ENCODE measurements at regions not wholly inside any gene's neighbourhood (a gene's known extent, or its start where the extent isn't known, plus 50 kb on each side); places are given as distances from the start of the nearest gene placed in this dataset.

GRCh38 chr10:121131014-121131413, 279.9 kb downstream of the WDR11 start:
- Histone ChIP-seq H4K20me1 (ENCODE audit: insufficient read depth) (no peaks in the 10 kb centered on the region), H3K9me3 (no peaks in the 10 kb centered on the region), H3K27me3 (ENCODE audit: insufficient read depth) (no peaks in the 10 kb centered on the region), H3K4me2 (no peak overlapping the region), H3K4me3 (ENCODE audit: low read depth in 2 of 2, low read length in 1 of 2) (no peak overlapping the region), H3F3A (replicated peaks; ENCODE audit: insufficient read depth) (no peaks in the 10 kb centered on the region), H3K79me2 (ENCODE audit: insufficient read depth) (no peaks in the 10 kb centered on the region), H3K27ac (ENCODE audit: low read depth in 2 of 2, low read length in 1 of 2) (no peak overlapping the region), H3K9me2 (no peaks in the 10 kb centered on the region), H2AFZ (ENCODE audit: low read depth) (no peak overlapping the region), H3K9ac (no peak overlapping the region), H3K4me1 (ENCODE audit: control insufficient read depth in 1 of 2, insufficient read depth in 2 of 2, low read depth in 1 of 2, low read length in 1 of 2) (no peaks in the 10 kb centered on the region), H3K36me3 (replicated peaks in 1 of 2; ENCODE audit: control insufficient read depth in 1 of 2, insufficient read depth in 2 of 2, low read length in 1 of 2) (no peaks in the 10 kb centered on the region)
- ChIA-PET CTCF (interaction anchor here (1.1 to 1.2 kb wide), 3 partner anchors 27 to 478 kb away, joined by 3 to 4 read pairs (median 3); no protein-coding TSS in a partner anchor), POLR2A (no interaction called here)
- WGBS (ENCODE audit: low lambda C conversion rate): 21% methylated on average over 5 of the region's 5 CpGs
- TF ChIP-seq MEF2A (IDR thresholded peaks at IDR 0.05; ENCODE audit: borderline replicate concordance, low read depth): no peak
- TF ChIP-seq NRF1 (IDR thresholded peaks at IDR 0.05; ENCODE audit: low read depth, low read length): no peak
- no peak for TF ChIP-seq NFIC (IDR thresholded peaks at IDR 0.05; ENCODE audit: borderline replicate concordance)
- no peak for TF ChIP-seq RCOR1 (IDR thresholded peaks at IDR 0.05; ENCODE audit: low read length)
- TF ChIP-seq CHD2 (IDR thresholded peaks at IDR 0.05; ENCODE audit: low read length, partially characterized antibody): no peak
- TF ChIP-seq, protein P1, sequence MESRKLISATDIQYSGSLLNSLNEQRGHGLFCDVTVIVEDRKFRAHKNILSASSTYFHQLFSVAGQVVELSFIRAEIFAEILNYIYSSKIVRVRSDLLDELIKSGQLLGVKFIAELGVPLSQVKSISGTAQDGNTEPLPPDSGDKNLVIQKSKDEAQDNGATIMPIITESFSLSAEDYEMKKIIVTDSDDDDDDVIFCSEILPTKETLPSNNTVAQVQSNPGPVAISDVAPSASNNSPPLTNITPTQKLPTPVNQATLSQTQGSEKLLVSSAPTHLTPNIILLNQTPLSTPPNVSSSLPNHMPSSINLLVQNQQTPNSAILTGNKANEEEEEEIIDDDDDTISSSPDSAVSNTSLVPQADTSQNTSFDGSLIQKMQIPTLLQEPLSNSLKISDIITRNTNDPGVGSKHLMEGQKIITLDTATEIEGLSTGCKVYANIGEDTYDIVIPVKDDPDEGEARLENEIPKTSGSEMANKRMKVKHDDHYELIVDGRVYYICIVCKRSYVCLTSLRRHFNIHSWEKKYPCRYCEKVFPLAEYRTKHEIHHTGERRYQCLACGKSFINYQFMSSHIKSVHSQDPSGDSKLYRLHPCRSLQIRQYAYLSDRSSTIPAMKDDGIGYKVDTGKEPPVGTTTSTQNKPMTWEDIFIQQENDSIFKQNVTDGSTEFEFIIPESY (IDR thresholded peaks at IDR 0.05; ENCODE audit: borderline replicate concordance, low read depth): no peak
- no peak for TF ChIP-seq EZH2phosphoT487 (IDR thresholded peaks at IDR 0.05; ENCODE audit: borderline replicate concordance, low read depth)
- no peak for TF ChIP-seq YY1 (IDR thresholded peaks at IDR 0.05; ENCODE audit: low read depth)
- TF ChIP-seq JUND (IDR thresholded peaks at IDR 0.05): no peak
- no peak for TF ChIP-seq EP300 (IDR thresholded peaks at IDR 0.05; ENCODE audit: borderline replicate concordance in 1 of 2, low read depth in 1 of 2, low read length in 1 of 2)
- no peak for TF ChIP-seq POLR2AphosphoS5 (IDR thresholded peaks at IDR 0.05; ENCODE audit: low read depth, low read length)
- no peak for TF ChIP-seq ELF1 (IDR thresholded peaks at IDR 0.05)
- TF ChIP-seq RFX5 (IDR thresholded peaks at IDR 0.05; ENCODE audit: low read length): no peak
- no peak for DNase-seq

DNA sequence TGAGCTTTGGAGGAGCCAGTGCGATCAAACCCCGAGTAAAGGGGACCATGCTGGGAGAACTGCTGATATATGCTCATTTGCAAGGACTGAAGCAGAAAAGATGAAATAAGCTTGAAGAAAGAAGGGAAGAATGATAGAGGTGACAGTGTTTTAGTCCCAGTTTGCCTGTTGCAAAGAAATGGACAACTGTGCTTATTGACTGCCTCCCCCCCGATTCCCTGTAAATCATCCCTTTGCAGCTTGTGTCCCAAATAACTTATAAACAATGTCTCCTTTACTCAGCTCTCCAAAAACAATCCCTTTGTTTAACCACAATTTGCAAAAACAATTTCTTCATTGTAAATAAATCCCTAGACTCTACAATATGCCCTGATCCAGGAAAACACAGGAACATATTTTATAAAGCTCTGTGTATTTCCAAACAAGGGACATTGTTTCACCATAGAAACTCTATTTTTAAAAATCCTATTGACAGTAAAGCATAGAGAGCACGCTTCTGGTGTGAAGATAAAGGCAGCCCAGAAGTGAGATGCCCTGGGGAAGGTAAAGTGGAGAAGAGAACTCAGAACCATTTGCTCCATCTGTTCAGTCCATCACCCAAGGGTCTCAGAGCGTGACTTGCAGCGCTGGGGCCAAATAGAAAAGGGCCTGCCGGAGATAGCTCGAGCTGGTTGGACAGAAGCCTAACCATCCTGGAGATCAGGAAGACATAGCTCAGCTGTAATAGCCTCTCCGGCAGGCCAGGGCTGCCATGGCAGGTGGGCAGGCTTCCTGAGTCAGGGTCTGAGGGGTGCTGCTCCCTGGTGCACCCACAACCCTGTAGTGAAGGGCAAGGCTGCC, 280.5 kb downstream of the WDR11 start:
- no peaks in the 10 kb centered on the region for H3K36me3 ChIP-seq (replicated peaks in 1 of 2; ENCODE audit: control insufficient read depth in 1 of 2, insufficient read depth in 2 of 2, low read length in 1 of 2)
- no peaks in the 10 kb centered on the region for H3K27me3 ChIP-seq (ENCODE audit: insufficient read depth)
- H3K79me2 ChIP-seq (ENCODE audit: insufficient read depth): no peaks in the 10 kb centered on the region
- no peaks in the 10 kb centered on the region; the same call in 1 of the 2 replicates for H3K9me3 ChIP-seq
- H3K4me3 ChIP-seq (ENCODE audit: low read depth in 2 of 2, low read length in 1 of 2): no peak overlapping the region
- 14% methylated on average over 9 of the region's 9 CpGs for WGBS (ENCODE audit: low lambda C conversion rate)
- H3K27ac ChIP-seq (ENCODE audit: low read depth in 2 of 2, low read length in 1 of 2): no peak overlapping the region
- H2AFZ ChIP-seq (ENCODE audit: low read depth): no peak overlapping the region
- no peaks in the 10 kb centered on the region for H3K4me1 ChIP-seq (ENCODE audit: control insufficient read depth in 1 of 2, insufficient read depth in 2 of 2, low read depth in 1 of 2, low read length in 1 of 2)
- ChIA-PET CTCF (interaction anchor here (1.1 to 1.2 kb wide), 3 partner anchors 26 to 477 kb away, joined by 3 to 4 read pairs (median 3); no protein-coding TSS in a partner anchor), POLR2A (no interaction called here)
- no peak overlapping the region for H3K9ac ChIP-seq
- H3K9me2 ChIP-seq: no peaks in the 10 kb centered on the region
- H4K20me1 ChIP-seq (ENCODE audit: insufficient read depth): no peaks in the 10 kb centered on the region
- H3K4me2 ChIP-seq: no peak overlapping the region
- no peak for DNase-seq
- no peaks in the 10 kb centered on the region for H3F3A ChIP-seq (replicated peaks; ENCODE audit: insufficient read depth)
- TF ChIP-seq ELF1 (IDR thresholded peaks at IDR 0.05) (no peak), POLR2AphosphoS5 (IDR thresholded peaks at IDR 0.05; ENCODE audit: low read depth, low read length) (no peak), MAX (IDR thresholded peaks at IDR 0.05; ENCODE audit: low read depth) (no peak), TEAD4 (IDR thresholded peaks at IDR 0.05; ENCODE audit: borderline replicate concordance, insufficient read depth) (no peak), NRF1 (IDR thresholded peaks at IDR 0.05; ENCODE audit: low read depth, low read length) (no peak), JUND (IDR thresholded peaks at IDR 0.05) (no peak), GATA2 (CRISPR knock-in tag; IDR thresholded peaks at IDR 0.05) (no peak), TAF1 (IDR thresholded peaks at IDR 0.05; ENCODE audit: borderline replicate concordance, low read depth, low read length) (no peak), IRF3 (IDR thresholded peaks at IDR 0.05; ENCODE audit: low read depth, low read length) (no peak), MXI1 (IDR thresholded peaks at IDR 0.05; ENCODE audit: low read depth, low read length) (no peak), GABPA (IDR thresholded peaks at IDR 0.05; ENCODE audit: low read depth) (no peak), TCF12 (IDR thresholded peaks at IDR 0.05) (no peak)
- TF ChIP-seq, protein P1 (IDR thresholded peaks at IDR 0.05; ENCODE audit: borderline replicate concordance, low read depth): no peak

Measured in SK-N-SH (cell line).